Right atrium auricular region (tissue), 2 donors: ENCODE measurements at regions not wholly inside any gene's neighbourhood (a gene's known extent, or its start where the extent isn't known, plus 50 kb on each side); places are given as distances from the start of the nearest gene placed in this dataset.

Source experiments
- DNase-seq: peaks from one replicate; pipeline ENCODE4 v3.0.0-alpha.2; 2019; ENCODE audit warnings: low spot score
- H3K27ac ChIP-seq, 2 donors: fragments of 200-600 bp; sonication (generic); 1 replicate in 1 of 2; 2 replicates in 1 of 2; pipeline ENCODE4 v1.5.1; 2016 to 2019
- H3K27me3 ChIP-seq, 2 donors: fragments of 200-600 bp; sonication (generic); one replicate each; pipeline versions ENCODE4 v1.5.1 to v1.6.0; 2017 to 2019
- H3K36me3 ChIP-seq: fragments of 200-600 bp; sonication (generic); one replicate; pipeline ENCODE4 v1.5.1; 2016
- H3K4me1 ChIP-seq, 2 donors: fragments of 200-600 bp; sonication (generic); one replicate each; pipeline versions ENCODE4 v1.5.1 to v1.6.0; 2017 to 2019
- H3K4me3 ChIP-seq, 2 donors: fragments of 200-600 bp; sonication (generic); 1 replicate in 1 of 2; 2 replicates in 1 of 2; pipeline ENCODE4 v1.5.1; 2017 to 2019; ENCODE audit warnings: mild to moderate bottlenecking in 1 of 2, moderate library complexity in 1 of 2
- H3K9me3 ChIP-seq, 2 donors: fragments of 200-600 bp; sonication (generic); one replicate each; pipeline ENCODE4 v1.5.1; 2019
- TF ChIP-seq, protein P1 (sequence below), 2 donors: fragments of 200-600 bp; sonication (generic); IDR thresholded peaks; one replicate each; pipeline ENCODE4 v1.5.1; 2019; ENCODE audit warnings: antibody characterized with exemption in 2 of 2

DNA sequence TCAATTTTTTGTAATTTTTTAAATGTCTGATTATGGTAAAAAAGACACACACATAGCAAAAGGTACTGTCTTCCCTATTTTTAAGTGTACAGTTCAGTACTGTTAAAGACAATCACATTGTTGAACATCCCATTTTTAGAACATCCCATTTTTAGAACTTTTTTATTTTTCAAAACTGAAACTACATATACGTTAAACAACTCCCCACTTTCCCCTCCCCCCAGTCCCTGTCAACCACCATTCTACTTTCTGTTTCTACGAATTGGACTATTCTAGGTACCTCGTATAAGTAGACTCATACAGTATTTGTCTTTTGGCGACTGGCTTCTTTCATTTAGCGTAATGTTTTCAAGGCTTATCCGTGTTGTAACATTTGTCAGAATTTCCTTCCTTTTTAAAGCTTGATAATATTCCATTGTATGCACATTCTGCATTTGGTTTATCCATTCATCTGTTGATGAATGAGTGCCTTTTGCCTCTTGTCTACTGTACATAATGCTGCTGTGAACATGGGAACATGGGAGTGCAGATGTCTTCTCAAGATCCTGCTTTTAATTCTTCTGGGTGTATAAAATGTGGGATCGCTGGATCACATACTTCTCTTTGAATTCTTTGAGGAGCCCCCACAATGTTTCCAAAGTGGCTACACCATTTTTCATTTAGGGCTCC is 154.0 kb downstream of the PIK3R1 start:
- no peaks in the 10 kb centered on the region for H3K4me1 ChIP-seq
- no peaks in the 10 kb centered on the region for H3K36me3 ChIP-seq
- no peaks in the 10 kb centered on the region for H3K27me3 ChIP-seq
- H3K27ac ChIP-seq, result no peak overlapping the region
- TF ChIP-seq, protein P1, sequence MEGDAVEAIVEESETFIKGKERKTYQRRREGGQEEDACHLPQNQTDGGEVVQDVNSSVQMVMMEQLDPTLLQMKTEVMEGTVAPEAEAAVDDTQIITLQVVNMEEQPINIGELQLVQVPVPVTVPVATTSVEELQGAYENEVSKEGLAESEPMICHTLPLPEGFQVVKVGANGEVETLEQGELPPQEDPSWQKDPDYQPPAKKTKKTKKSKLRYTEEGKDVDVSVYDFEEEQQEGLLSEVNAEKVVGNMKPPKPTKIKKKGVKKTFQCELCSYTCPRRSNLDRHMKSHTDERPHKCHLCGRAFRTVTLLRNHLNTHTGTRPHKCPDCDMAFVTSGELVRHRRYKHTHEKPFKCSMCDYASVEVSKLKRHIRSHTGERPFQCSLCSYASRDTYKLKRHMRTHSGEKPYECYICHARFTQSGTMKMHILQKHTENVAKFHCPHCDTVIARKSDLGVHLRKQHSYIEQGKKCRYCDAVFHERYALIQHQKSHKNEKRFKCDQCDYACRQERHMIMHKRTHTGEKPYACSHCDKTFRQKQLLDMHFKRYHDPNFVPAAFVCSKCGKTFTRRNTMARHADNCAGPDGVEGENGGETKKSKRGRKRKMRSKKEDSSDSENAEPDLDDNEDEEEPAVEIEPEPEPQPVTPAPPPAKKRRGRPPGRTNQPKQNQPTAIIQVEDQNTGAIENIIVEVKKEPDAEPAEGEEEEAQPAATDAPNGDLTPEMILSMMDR (IDR thresholded peaks at IDR 0.05), result no peak
- no peak for DNase-seq
- no peaks in the 10 kb centered on the region for H3K9me3 ChIP-seq
- no peak overlapping the region for H3K4me3 ChIP-seq

DNA sequence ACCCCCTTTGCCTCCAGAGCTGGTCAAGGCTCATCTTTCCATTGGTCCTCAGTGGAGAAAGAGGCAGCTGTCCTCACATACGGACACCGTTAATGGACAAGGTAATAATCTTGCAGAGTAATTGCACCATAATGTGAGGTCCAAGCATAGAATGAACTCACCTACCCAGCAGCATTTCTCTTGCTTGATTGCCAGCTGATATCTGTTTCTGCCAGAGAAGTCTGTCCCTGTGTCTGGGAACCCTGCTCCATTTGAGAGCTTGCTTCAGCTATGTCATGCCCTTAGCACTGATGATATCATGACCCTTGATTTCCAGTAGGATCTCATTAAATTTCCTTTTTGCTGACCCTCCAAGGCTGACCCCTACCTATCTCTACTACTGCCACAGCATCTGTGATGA is 154.6 kb downstream of the PIK3R1 start:
- no peak overlapping the region for H3K27ac ChIP-seq
- no peak for DNase-seq
- H3K9me3 ChIP-seq, result no peaks in the 10 kb centered on the region
- TF ChIP-seq, protein P1 (IDR thresholded peaks at IDR 0.05), result no peak
- H3K4me3 ChIP-seq, result no peak overlapping the region
- H3K36me3 ChIP-seq, result no peaks in the 10 kb centered on the region
- H3K4me1 ChIP-seq, result no peaks in the 10 kb centered on the region
- H3K27me3 ChIP-seq, result no peaks in the 10 kb centered on the region

DNA sequence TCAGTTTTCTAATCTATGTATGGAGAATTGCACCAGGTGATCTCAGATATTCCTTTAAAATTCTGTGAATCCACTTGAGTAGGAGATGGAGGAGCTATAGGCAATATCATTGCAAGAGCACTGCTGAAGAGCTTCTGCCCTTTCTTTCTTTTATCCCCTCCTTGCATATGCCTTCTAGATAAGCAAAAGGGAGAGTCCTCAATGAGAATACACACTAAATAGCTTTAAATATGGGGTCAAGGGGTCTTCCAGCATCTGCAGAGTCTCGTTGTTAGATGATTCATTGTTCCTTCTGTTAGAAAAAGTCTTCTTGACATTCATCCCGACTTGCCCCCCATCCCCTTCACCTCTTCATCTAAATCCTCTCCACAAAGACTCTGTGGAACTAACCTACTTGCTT is 156.1 kb downstream of the PIK3R1 start:
- H3K36me3 ChIP-seq, result no peaks in the 10 kb centered on the region
- H3K4me3 ChIP-seq, result no peak overlapping the region
- H3K27ac ChIP-seq, result no peak overlapping the region
- TF ChIP-seq, protein P1 (IDR thresholded peaks at IDR 0.05), result no peak
- no peaks in the 10 kb centered on the region for H3K9me3 ChIP-seq
- H3K4me1 ChIP-seq, result no peaks in the 10 kb centered on the region
- H3K27me3 ChIP-seq, result no peaks in the 10 kb centered on the region
- no peak for DNase-seq

DNA sequence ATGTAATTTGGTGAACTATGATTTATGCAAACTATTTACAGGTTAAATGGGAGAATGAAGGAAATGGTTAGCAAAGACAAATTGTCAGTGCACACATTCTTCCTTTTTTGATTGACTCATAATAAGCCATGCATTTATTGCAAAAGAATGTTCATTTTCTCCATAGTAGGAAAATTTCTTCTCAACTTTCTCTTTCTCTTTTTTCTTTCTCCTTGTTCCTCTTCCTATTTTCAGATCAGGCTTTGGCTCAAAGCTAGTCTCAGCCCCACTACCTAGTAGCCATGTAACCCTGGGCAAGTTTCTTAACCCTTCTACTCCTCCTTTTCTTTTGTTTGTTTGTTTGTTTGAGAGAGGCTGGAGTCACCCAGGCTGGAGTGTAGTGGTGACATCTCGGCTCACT is 156.6 kb downstream of the PIK3R1 start:
- TF ChIP-seq, protein P1 (IDR thresholded peaks at IDR 0.05), result no peak
- Histone ChIP-seq H3K9me3 (no peaks in the 10 kb centered on the region), H3K36me3 (no peaks in the 10 kb centered on the region), H3K4me1 (no peaks in the 10 kb centered on the region), H3K27ac (no peak overlapping the region), H3K27me3 (no peaks in the 10 kb centered on the region), H3K4me3 (no peak overlapping the region)
- DNase-seq, result no peak

DNA sequence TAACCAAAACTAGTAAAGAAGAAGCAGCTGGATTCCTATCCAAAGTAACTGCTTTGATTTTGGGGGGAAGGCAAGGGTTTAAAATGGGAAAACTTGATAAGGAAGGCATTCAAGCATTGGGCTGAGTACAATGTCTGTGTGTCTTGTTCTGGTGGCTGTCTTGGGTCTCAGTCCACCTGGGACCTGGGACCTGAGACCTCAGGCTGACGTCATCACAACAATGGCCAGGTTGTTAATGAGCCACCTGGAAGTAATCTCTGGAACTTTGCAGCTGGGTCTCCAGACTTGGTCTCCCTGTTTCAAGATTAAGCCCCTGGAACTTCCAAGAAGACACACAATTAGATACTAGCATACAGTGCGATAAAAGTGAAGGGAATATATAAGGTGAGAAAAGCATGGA is 157.5 kb downstream of the PIK3R1 start:
- H3K4me3 ChIP-seq, result no peak overlapping the region
- no peak for DNase-seq
- H3K27me3 ChIP-seq, result no peaks in the 10 kb centered on the region
- no peaks in the 10 kb centered on the region for H3K9me3 ChIP-seq
- TF ChIP-seq, protein P1 (IDR thresholded peaks at IDR 0.05), result no peak
- H3K4me1 ChIP-seq, result no peaks in the 10 kb centered on the region
- H3K27ac ChIP-seq, result no peak overlapping the region
- H3K36me3 ChIP-seq, result no peaks in the 10 kb centered on the region
